AG04449 (cell line): ENCODE measurements at regions not wholly inside any gene's neighbourhood (a gene's known extent, or its start where the extent isn't known, plus 50 kb on each side); places are given as distances from the start of the nearest gene placed in this dataset.

Experiments
- CTCF ChIA-PET: fragments of 350-600 bp; formaldehyde crosslinking; extraction: SDS; loops from one replicate; lab custom pipeline; 2021; ENCODE audit warnings: antibody characterized with exemption; lab: Yijun Ruan, JAX
- POLR2A ChIA-PET: fragments of 400-600, 350-600 bp; formaldehyde crosslinking; extraction: SDS; loops from one replicate; lab custom pipeline; 2020; ENCODE audit warnings: antibody characterized with exemption, inconsistent platforms; lab: Yijun Ruan, JAX
- DNase-seq: peaks from one replicate; pipeline ENCODE4 v3.0.0-alpha.2; 2010; ENCODE audit warnings: low read depth, low spot score
- H3K4me3 ChIP-seq: 2 replicates; pipeline ENCODE4 v1.5.1; 2011; ENCODE audit warnings: low read depth, mild to moderate bottlenecking, control low read depth, low read length
- CTCF ChIP-seq: IDR thresholded peaks from one replicate; pipeline ENCODE4 v1.5.1; 2011; ENCODE audit warnings: mild to moderate bottlenecking, moderate library complexity, low read length, control low read depth, inconsistent platforms; ENCODE audit not compliant: insufficient read depth; ENCODE audit errors: missing control alignments

GRCh38 chr12:97203408-97203807 is 259.2 kb upstream of the RMST start:
- ChIA-PET POLR2A (no interaction called here), CTCF (no interaction called here)
- DNase-seq: no peak
- no peak for TF ChIP-seq CTCF
- no peak overlapping the region for H3K4me3 ChIP-seq

GRCh38 chr12:97209997-97210396 is 252.6 kb upstream of the RMST start:
- TF ChIP-seq CTCF: no peak
- no peak for DNase-seq
- POLR2A ChIA-PET: no interaction called here
- no peak overlapping the region for H3K4me3 ChIP-seq
- CTCF ChIA-PET: no interaction called here

GRCh38 chr12:97211416-97211930 is 251.1 kb upstream of the RMST start:
- ChIA-PET POLR2A (no interaction called here), CTCF (no interaction called here)
- TF ChIP-seq CTCF: no peak
- DNase-seq: no peak
- no peak overlapping the region for H3K4me3 ChIP-seq

GRCh38 chr12:97216848-97217247 is 245.8 kb upstream of the RMST start:
- ChIA-PET CTCF (no interaction called here), POLR2A (no interaction called here)
- no peak for DNase-seq
- H3K4me3 ChIP-seq: no peak overlapping the region
- TF ChIP-seq CTCF: no peak

- no peak for TF ChIP-seq CTCF
- ChIA-PET POLR2A (no interaction called here), CTCF (no interaction called here)
- no peak overlapping the region for H3K4me3 ChIP-seq
- DNase-seq: no peak
Observed at GRCh38 chr12:97222391-97222790, 240.2 kb upstream of the RMST start.

- H3K4me3 ChIP-seq: no peak overlapping the region
- POLR2A ChIA-PET: no interaction called here
- CTCF ChIA-PET: no interaction called here
Observed at GRCh38 chr12:97223419-97223818, 239.2 kb upstream of the RMST start.

More at GRCh38 chr12:97223419-97223818, 239.2 kb upstream of the RMST start:
- no peak for DNase-seq
- TF ChIP-seq CTCF: no peak
